GM21717 (cell line): ENCODE measurements at regions not wholly inside any gene's neighbourhood (a gene's known extent, or its start where the extent isn't known, plus 50 kb on each side); places are given as distances from the start of the nearest gene placed in this dataset.

Experiments used
- ATAC-seq: cut with Tn5 transposase; IDR thresholded peaks from one replicate; pipeline ENCODE4 v1.9.1; 2021; ENCODE audit warnings: mild to moderate bottlenecking, moderate library complexity; ENCODE audit not compliant: unreplicated experiment

DNA sequence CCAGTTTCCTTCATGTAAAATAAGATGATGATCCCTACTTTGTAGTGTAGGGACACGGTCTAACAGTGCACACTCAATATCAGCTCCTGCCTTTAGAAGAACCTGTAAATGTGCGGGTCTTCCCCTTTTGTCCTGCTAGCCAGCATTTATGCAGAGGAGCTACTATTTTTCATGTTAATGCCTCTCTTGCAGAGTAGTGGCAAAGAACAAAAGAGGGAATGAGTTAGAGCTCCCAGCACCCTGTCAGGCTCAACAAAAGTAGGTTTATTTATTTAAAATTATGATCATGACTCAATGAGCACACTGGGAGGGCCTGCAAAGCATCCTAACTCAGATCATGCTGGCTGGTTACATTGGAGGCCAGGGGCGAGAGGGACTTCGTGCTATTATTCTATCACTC, 414.5 kb upstream of the COBL start:
- ATAC-seq: no peak

DNA sequence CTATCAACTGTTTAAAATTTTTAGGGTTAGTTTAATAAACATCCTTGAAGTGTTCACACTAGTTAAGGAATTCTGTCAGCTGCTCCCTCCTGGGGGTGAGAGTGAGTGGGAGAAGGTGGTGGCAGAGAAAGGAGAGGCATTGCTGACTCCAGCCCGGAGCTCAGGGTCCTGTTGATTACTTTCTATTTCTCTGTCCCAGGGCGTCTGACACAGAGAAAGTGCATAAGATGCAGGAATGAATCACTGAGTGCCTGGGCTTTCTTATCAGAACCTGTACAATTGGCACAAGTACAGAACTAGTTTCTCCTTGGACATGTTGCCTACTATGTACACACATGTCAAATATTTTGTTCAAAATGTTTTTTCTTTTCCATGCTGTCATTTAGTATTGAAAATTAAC, 410.8 kb upstream of the COBL start:
- no peak for ATAC-seq

DNA sequence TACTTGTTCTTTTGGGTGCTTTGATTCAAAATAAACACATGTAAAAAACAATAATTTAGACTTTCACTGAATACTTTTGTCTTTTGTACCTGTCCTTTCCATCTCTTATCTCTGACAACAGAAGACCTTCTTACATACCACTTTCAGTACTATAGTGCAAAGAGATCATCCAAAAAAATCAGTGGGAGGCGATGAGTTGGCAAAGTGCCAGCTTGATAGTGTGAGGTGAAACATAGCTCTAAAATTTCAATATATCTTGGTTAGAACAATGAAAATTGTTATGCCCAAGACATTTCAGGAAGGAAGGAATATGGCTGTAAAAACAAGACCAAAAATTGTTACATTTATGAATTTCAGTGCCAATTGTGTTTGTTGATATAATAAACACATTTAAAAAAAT, 390.2 kb upstream of the COBL start:
- no peak for ATAC-seq

DNA sequence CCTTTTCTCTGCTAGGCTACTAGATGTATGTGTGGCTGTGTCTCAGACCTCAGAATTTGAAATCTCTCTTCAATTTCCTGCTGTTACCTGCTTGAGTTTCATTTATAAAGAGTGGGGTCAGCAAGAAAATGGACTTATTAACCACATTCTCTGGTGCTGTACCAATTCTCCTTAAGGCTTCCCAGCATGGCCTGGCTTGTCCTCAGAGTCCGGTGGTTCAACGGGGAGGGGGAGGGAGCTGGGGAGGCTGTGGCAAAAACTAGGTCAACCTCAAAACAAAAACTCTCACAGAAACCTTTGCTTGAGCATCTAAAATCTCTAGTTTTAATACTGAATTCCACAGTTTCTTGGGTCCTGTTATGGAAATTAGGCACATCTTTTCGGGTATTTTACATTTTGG, 389.1 kb upstream of the COBL start:
- no peak for ATAC-seq

DNA sequence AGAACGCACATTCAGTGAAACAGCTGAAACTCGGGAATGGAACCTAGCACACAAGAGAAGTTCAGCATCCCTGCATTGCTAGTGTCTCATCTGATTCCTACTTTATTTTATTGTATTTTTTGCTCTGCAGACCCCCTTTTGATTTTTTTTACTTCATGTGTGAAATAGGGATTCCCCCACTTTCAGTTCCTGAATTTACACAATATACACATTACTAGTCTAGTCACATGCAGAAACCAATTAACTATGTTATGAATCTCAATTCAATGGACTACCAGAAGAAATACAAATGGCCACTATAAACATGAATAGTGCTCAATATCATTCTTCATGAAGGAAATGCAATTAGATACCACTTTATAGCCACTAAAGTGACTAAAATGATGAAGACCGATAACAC, 386.1 kb upstream of the COBL start:
- no peak for ATAC-seq

DNA sequence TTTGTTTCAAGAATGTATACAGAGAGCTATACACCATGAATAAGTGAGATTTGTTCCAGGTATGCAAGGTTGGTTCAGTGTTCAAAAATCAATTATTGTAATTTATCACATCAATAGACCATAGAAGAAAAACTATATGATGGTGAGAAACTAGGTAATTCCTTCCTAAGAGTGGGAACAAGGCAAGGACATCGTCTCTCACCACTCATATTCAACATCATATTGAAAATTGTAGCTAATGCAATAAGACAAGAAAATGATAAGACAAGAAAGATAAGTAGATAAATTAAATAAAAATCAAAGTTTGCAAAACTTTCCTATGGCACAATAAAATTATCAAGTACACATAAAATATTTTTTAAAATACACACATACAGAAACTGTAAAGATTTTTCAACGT, 385.3 kb upstream of the COBL start:
- ATAC-seq: no peak

DNA sequence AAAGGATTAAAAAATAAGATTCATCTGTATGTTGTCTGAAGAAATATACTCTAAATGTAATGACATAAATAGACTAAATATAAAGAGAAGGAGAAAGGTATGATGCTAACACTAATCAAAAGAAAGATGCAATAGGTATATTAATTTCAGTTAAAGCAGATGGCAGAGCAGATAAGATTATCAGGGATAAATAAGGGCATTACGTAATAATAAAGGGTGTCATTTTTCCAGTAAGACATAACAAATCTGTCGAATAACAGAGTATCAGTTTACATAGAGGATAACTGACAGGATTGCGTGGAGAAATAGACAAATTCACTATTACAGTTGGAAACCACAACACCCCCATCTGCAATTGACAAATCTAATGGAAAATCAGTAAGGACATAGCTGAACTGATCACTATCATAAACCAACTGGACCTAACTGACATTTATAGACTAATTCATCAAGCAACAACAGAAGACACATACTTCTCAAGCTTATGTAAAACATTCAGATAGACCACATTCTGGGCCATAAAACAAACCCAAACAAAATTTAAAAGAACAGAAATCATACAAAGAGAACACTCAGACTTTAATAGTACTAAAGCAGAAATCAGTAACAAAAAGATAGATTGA, 384.1 kb upstream of the COBL start:
- ATAC-seq: no peak

DNA sequence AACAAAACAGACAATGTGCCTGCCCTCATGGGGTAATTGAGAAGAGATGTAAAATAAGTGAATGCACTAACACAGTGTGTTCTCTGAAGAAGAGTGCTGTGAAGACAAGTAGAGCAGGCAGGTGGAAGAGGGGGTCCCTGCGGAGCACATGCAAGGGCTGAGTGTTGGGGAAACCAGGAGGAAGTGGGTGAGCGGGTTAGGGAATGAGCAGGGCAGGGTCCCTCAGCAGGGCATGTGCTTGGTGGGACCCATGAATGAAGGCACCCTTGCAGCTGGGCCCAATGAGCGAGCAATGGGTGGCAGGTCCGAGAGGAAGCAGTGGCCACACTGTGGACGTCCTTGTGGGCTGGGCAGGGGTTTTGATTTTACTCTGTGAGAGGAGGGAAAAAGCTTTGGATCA, 376.6 kb upstream of the COBL start:
- no peak for ATAC-seq

DNA sequence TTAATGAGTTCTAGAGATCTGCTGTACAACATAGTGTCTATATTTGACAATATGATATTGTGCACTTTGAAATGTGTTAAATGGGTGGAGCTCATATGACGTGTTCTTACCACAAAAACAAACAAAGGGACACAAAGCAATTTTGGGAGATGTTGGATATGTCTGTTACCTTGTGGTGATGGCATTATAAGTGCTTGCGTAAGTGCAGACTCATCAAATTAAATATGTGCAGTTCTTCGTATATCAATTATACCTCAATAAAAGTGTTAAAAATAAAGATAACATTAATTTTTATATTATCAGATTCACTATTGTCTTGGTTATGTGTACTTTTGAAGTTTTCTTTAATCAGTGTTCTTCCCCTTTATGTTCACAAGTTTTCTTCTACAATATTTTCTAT, 372.9 kb upstream of the COBL start:
- ATAC-seq: no peak

DNA sequence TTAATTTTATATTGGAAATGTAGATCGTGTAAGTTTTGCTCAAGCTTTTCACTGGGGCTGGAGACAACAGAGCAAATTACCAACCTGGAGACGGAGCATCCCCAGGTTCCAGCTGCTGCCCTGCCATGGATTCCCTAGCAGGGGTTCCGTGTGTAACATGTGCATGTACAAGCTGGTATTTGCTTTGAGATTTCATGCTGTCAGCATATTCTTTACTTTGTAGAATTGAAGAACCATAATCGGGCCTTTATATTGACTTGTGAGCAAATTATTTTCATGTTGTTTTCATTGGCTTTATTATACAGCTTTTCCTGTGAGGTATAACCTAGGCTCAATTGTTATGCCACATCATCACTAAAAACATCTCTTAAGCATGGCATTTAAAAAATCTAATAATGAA, 369.2 kb upstream of the COBL start:
- ATAC-seq: no peak

DNA sequence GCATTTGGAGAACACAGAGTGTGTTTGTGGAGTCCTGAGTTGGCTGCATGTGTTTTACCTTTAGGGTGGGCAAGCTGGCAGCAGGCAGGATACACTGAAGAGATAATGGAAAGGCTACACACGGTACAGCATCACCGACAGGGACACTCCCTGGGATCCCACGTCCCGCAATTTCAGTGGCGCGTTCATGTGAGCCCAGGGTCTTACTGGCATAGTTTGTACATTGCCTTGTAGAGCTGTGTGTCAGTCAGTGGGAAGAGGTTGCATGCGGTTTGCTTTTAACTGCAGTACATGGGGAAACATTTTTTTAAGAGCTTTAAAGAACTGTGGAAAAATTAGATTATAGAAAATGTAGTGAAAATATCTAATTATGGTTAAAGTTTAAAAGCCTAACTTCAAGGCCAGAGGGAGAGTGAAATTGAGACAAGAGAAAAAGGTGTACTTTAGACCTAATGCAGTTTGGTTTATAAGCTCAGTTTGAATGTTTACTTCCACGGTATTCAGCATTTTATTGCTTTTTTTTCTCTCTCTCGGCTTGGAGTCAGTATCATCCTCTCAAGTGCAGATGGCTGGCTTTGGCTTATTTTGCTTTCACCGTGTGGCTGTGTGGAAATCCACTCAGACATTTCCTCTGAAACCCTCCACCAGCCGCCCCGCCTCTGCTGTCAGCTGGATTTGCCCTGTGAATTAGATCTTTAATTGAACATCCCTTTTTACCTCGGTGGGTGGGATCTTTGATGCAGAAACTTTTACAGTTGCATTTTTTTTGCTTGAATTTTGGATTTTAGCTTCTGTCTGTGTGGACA, 364.2 kb upstream of the COBL start:
- ATAC-seq: no peak

DNA sequence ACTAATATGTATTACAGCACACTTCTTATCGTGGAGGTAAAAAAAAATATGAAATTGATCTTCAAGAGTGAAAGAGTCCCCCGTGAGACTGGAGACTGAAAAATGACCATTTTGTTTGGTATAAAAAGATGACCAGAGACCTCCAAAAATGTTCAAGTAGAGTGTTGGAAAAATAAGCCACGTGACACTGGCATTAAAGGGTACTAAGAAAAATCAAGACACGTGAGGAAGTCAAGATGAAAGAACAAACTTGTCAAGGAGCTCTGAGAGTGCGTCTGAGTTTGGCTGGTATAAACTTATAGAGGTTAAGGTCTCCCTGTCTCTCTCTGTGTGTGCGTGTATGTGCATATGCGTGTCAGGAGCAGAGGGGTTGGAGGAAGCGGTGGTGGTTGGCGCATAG, 362.7 kb upstream of the COBL start:
- no peak for ATAC-seq

DNA sequence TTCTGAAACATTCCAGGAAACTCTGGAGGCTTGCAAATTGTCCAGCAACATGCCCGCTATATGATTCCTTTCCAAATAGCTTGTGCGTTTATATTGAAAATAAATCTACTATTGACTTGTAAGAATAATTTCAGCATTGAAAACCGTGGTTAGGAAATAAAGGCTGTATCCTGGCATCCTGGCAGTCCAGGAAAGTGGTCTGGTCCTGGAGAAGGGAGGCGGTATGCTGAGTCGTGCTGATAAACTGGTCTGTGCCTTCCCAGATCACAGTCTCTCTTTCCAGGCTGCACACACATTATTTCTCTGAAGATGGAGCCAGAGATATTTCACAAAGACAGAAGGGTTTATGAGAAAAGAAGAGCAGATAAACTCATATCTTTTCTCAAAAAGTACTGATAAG, 350.1 kb upstream of the COBL start:
- no peak for ATAC-seq

DNA sequence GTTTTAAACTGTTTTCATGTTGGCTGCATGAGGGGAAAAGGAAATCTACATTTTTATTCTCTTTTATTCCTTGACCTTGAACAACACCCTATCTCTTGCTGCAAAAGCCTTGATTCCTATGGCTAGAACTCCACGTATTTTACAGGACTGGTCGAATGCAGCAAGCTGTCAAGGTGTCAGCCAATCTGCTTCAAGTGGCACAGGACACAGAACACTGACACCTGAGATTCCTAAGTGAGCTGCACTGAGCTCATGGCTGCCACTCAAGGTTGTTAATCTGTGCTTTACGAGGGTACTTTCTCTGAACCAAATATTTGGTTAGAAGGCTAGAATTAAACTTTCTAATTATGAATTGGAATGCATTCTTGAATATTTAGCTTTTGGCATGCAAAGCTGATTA, 349.7 kb upstream of the COBL start:
- ATAC-seq: no peak

DNA sequence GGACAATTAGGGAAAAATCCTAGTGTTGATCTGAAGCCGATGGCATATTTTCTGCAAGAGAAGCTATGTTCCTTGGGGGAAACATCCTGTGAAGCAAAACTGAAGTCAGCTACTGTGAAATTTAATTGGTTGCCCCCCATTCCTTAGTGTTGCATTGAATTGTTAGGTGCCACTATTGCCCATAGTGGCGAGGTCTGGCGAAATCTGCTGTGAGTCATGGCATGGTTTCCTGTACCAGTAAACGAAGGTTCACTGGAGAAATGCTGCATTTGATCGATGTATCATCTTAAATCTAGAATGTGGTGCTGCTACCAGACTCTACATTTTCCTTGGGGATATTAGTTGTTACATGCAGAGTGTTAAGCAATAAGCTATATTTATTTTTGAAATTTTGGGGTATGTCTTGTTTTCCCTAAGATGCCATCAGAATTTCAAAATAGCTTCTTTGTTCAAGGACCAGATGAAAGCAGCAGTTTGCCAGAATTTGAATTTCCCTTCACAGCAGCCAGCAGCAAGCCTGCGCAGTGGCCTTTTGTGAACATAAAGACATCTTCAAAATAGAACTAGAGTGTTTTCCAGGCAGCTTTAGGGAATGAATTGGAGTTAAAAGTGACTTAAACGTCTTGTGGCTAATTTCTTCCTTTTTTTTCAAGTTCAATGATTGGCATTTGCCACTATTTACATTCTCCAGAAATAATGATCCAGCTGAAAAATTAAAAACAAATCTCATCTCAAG, 348.6 kb upstream of the COBL start:
- ATAC-seq: no peak

DNA sequence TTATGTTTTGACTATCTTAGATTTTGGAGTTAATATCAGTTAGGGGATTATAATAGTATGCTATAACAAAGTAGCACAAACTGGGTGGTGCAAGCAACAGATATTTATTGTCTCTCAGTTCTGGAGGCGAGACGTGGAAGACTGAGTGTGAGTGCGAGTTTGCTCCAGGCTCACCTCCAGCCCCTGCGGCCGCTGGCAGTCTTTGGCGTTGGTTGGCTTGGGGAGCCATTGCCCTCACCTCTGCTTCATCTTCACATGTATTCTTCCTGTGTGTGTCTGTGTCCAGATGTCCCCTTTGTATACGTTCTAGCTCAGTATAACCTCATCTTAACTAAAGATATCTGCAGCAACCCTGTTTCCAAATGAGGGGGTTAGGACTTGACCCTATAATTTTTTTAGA, 343.9 kb upstream of the COBL start:
- no peak for ATAC-seq

DNA sequence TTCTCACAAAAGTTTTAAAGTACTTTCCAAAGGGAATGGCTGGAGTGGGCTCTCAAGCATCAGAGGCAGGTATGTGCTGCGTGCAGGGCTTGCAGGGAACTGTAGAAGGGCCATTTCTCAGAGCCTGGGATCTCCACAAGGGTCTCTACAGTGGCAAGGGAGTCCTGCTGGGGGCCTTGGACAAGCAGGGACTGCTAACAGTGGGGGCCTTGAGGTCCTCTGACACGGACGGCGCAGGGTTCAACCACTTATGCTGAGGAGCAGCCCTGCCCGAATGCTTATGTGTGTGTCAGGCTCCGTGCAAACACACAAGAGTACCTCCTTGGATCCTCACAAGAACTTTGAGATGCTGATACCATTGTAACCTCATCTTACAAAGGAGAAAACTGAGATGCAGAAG, 342.1 kb upstream of the COBL start:
- no peak for ATAC-seq

DNA sequence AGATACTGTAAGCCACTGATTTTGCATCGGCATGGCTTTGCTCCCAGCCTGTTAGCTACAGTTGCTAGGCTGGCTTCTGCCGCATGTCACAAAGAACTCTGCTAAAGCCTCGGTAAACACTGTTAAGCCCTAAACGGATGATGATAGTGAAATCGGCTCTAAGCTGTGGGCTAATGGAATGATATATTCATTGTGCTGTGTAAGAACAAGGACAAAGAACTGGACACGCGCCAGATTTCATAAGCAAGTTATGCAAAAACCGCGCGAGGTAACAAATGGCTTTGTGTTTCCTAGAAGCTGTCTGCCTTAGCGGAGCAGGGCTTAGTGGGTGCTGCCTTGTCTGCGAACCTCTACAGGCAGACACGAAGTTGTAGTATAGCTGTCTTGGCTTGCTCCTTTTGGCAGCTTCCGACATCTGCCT, 331.3 kb upstream of the COBL start:
- no peak for ATAC-seq

DNA sequence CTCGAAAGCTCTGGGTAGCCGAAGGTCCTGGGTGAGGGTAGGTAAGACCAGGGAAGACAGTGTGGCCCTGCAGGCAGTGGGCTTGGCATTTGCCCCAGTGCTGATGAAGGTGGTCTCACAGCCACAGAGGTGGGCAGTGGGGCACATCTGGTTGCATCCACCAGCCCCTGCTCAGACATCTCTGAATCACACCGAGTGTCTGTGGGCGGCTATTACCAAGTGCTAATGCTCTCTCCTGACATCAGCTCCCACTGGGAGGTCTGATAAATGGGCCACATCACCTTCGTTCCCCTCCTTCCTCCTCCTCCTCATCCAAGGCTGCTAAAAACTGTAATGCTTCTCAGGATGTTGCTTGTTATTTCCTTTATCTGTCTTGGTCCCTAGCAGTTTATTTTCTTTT, 330.9 kb upstream of the COBL start:
- ATAC-seq: no peak

DNA sequence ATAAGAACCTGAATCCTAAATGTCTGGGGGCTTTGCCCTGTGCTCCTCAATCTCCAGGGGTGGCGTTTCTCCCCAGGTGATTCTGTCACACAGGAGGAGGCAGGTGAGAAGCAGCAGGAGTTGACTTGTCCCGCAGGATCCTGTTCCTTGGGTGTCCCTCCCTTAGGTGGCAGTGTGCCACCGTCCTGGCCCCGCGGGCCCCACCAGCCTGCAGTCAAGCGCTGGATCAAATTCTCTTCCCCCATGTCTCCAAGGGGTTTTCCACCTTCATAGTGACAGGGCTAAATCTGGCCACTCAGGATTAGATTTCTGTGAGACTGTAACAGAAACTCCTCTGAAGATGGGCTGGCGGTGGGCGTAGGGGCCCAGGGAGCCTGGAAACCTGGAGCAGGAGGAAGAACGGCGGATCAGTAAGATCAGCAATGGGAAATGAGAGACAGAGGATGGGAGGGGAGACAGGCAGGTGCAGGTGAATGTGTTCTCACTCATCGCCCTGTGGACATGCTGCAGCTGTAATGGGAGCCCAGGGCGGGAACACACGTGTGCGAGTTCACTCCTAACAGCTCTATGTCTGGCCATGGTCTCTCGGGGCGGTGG, 329.2 kb upstream of the COBL start:
- no peak for ATAC-seq

DNA sequence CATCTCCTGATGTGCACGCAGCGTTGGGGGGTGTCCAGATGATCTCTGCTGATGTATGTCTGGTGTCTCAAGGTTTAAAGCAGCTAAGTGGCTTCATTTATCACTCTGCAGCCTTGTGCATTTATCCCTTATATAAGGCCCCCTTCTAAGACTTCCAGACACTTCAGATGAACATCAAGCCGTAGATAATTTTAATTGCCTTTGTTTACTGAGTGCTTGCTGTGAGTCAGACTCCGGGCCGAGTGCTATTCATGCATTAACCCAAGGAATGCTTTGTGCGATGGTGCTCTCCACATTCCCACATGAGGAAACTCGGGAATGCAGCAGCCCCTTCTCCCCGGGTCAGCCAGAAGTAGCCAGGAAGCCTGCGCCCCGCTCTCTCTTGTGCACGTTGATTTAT, 328.6 kb upstream of the COBL start:
- ATAC-seq: no peak

DNA sequence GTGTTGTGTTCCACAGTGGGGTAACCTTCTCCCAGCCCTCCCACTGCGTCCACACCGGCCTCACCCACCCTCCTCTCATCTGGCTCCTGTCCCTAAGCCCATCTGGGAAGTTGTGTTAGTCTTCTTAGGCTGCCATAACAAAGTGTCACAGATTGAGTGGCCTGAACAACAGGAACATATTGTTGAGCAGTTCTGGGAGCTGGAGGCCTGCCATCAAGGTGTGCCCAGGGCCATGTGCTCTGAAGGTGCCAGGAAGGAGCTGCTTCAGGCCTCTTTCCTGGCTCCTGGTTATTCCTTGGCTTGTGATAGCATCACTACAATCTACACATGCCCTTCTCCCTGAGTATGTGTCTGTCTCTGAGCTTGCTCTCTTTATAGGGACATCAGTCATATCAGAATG, 327.6 kb upstream of the COBL start:
- no peak for ATAC-seq
